Uterus (tissue), 3 donors: ENCODE measurements at regions not wholly inside any gene's neighbourhood (a gene's known extent, or its start where the extent isn't known, plus 50 kb on each side); places are given as distances from the start of the nearest gene placed in this dataset.

ENCODE experiments used
- DNase-seq, 2 donors: peaks; one replicate each; pipeline ENCODE4 v3.0.0-alpha.2; 2019 to 2020
- H3K27ac ChIP-seq, 2 donors: fragments of 200-600 bp; sonication (generic); 1 replicate in 1 of 2; 2 replicates in 1 of 2; pipeline ENCODE4 v1.5.1; 2016 to 2018
- H3K27me3 ChIP-seq, 2 donors: fragments of 200-600 bp; sonication (generic); one replicate each; pipeline ENCODE4 v1.5.1; 2018 to 2019; ENCODE audit warnings: control low read depth in 1 of 2
- H3K36me3 ChIP-seq, 2 donors: fragments of 200-600 bp; sonication (generic); one replicate each; pipeline ENCODE4 v1.5.1; 2019; ENCODE audit warnings: control low read depth in 1 of 2
- H3K4me1 ChIP-seq, 2 donors: fragments of 200-600 bp; sonication (generic); one replicate each; pipeline ENCODE4 v1.5.1; 2018 to 2019; ENCODE audit warnings: control low read depth in 1 of 2
- H3K4me3 ChIP-seq, 2 donors: fragments of 200-600 bp; sonication (generic); 1 replicate in 1 of 2; 2 replicates in 1 of 2; pipeline ENCODE4 v1.5.1; 2018 to 2019; ENCODE audit warnings: mild to moderate bottlenecking in 1 of 2
- H3K9me3 ChIP-seq, 2 donors: fragments of 200-600 bp; sonication (generic); one replicate each; pipeline ENCODE4 v1.5.1; 2019; ENCODE audit warnings: control low read depth in 1 of 2
- POLR2A ChIP-seq, 2 donors: fragments of 450-650 bp; IDR thresholded peaks; one replicate each; pipeline ENCODE4 v1.6.1; 2016; ENCODE audit warnings: antibody characterized with exemption in 2 of 2, mild to moderate bottlenecking in 1 of 2, moderate library complexity in 1 of 2
- intact Hi-C: fragments of 100-400 bp; cut with DNase I; formaldehyde crosslinking; loops from one replicate; pipeline ENCODE4 v1.15.1; 2023; ENCODE audit warnings: low total_unique reads
- TF ChIP-seq, protein P1 (sequence below), 4 experiments: fragments of 200-600 bp in 2 of 4; fragments of 450-650 bp in 2 of 4; sonication (generic) in 2 of 4; IDR thresholded peaks; one replicate each; pipeline ENCODE4 v1.5.1; 2016 to 2019; ENCODE audit warnings: antibody characterized with exemption in 4 of 4, mild to moderate bottlenecking in 2 of 4, moderate library complexity in 1 of 4
- donor health status: DM: yes; HTN: yes; CAD: no.

- Histone ChIP-seq H3K27ac (no peak overlapping the region), H3K9me3 (no peaks in the 10 kb centered on the region), H3K4me3 (peak overlapping the region in 1 of 2 donors; percentile 52), H3K27me3 (no peaks in the 10 kb centered on the region), H3K4me1 (peaks cover 0 to 4% of the 10 kb centered on the region in 2 donors), H3K36me3 (no peaks in the 10 kb centered on the region)
- DNase-seq, result no peak
- intact Hi-C loops, result no loop called here
- TF ChIP-seq POLR2A (IDR thresholded peaks at IDR 0.05), result no peak
- TF ChIP-seq, protein P1, sequence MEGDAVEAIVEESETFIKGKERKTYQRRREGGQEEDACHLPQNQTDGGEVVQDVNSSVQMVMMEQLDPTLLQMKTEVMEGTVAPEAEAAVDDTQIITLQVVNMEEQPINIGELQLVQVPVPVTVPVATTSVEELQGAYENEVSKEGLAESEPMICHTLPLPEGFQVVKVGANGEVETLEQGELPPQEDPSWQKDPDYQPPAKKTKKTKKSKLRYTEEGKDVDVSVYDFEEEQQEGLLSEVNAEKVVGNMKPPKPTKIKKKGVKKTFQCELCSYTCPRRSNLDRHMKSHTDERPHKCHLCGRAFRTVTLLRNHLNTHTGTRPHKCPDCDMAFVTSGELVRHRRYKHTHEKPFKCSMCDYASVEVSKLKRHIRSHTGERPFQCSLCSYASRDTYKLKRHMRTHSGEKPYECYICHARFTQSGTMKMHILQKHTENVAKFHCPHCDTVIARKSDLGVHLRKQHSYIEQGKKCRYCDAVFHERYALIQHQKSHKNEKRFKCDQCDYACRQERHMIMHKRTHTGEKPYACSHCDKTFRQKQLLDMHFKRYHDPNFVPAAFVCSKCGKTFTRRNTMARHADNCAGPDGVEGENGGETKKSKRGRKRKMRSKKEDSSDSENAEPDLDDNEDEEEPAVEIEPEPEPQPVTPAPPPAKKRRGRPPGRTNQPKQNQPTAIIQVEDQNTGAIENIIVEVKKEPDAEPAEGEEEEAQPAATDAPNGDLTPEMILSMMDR (IDR thresholded peaks at IDR 0.05), result no peak
Measured at GRCh38 chr5:54884195-54884536, 101.2 kb downstream of the ESM1 start.

DNA sequence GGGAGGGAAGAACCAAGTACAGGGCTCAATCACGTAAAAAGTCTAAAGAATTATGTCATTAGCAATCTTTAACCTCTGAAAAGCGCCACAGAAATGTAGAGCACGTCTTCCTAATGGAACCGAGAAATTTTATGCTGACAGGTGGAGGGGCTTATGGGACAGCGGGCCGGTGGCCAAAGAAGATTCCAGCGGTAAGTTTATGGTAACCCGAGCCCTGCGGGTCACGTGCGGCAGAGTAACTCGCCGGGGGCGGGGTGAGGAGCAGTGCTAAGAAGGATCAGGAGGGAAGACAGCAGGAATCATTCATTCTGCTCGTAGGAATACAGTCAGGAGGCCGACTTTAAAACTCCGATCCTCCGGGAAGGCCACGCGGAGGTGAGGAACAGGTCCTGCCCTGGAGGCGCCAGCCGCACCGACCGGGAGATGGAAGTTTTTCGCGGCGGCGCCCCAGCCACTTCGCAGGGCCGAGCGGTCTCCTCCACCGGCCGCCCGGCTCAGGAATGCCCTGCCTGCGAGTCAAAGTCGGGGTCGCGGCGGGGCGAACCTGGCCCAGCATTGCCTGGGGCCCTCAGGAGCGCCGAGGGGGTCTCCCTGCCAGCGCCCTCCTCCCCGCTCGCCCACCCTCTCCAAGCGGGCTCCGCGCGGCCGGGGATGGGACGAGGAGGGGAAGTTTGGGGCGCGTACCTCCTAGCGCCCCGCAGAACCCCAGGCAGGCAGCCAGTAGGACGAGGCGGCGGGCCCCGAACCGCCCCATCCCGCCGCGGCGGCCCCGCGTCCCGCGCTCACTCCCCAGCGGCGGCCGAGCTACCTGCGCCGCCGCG lies 101.8 kb downstream of the ESM1 start:
- H3K36me3 ChIP-seq, result no peaks in the 10 kb centered on the region
- H3K4me1 ChIP-seq, result peaks cover 0 to 4% of the 10 kb centered on the region in 2 donors
- no peaks in the 10 kb centered on the region for H3K9me3 ChIP-seq
- peak; percentile 50 to 64 for DNase-seq
- intact Hi-C loops, result no loop called here
- H3K27me3 ChIP-seq, result no peaks in the 10 kb centered on the region
- TF ChIP-seq POLR2A (IDR thresholded peaks at IDR 0.05), result no peak
- TF ChIP-seq, protein P1 (IDR thresholded peaks at IDR 0.05), result no peak
- peak overlapping the region; percentile 31 to 52 for H3K4me3 ChIP-seq
- peak overlapping the region; percentile 33 to 58 for H3K27ac ChIP-seq

DNA sequence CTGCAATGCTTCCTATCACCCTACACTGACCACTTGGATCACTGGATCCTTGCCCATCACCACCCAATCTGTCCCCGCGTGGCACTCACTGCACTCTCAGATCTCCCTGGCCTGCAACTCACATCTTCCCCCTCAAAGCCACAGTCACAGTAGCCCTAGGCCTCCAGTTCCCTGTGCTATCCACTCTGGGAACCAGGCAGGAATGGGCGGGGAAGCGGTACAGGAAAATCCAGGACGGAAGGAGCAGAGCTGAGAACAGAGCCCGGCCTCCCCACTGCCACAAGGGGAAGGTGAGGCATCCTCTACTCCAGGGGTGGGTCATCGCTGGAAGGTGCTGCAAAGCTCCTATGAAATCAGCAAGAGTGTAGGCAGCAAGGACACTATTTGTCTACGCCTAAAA lies 102.6 kb downstream of the ESM1 start:
- Histone ChIP-seq H3K36me3 (no peaks in the 10 kb centered on the region), H3K4me1 (peaks cover 0 to 4% of the 10 kb centered on the region in 2 donors), H3K27me3 (no peaks in the 10 kb centered on the region), H3K9me3 (no peaks in the 10 kb centered on the region), H3K27ac (peak overlapping the region; percentile 33 to 58), H3K4me3 (no peak overlapping the region)
- intact Hi-C loops, result no loop called here
- TF ChIP-seq, protein P1 (IDR thresholded peaks at IDR 0.05), result no peak
- no peak for TF ChIP-seq POLR2A (IDR thresholded peaks at IDR 0.05)
- DNase-seq, result no peak

- no peaks in the 10 kb centered on the region for H3K27me3 ChIP-seq
- peaks cover 0 to 4% of the 10 kb centered on the region in 2 donors for H3K4me1 ChIP-seq
- intact Hi-C loops, result no loop called here
- H3K4me3 ChIP-seq, result no peak overlapping the region
- H3K36me3 ChIP-seq, result no peaks in the 10 kb centered on the region
- H3K9me3 ChIP-seq, result no peaks in the 10 kb centered on the region
- TF ChIP-seq, protein P1 (IDR thresholded peaks at IDR 0.05), result no peak
- no peak for TF ChIP-seq POLR2A (IDR thresholded peaks at IDR 0.05)
- no peak overlapping the region for H3K27ac ChIP-seq
- DNase-seq, result no peak
Measured at GRCh38 chr5:54882101-54882500, 103.3 kb downstream of the ESM1 start.

- Histone ChIP-seq H3K27me3 (no peaks in the 10 kb centered on the region), H3K36me3 (no peaks in the 10 kb centered on the region), H3K27ac (no peak overlapping the region), H3K4me3 (no peak overlapping the region), H3K4me1 (peaks cover 0 to 4% of the 10 kb centered on the region in 2 donors), H3K9me3 (no peaks in the 10 kb centered on the region)
- intact Hi-C loops, result no loop called here
- no peak for TF ChIP-seq POLR2A (IDR thresholded peaks at IDR 0.05)
- TF ChIP-seq, protein P1 (IDR thresholded peaks at IDR 0.05), result no peak
- no peak for DNase-seq
Measured at GRCh38 chr5:54881286-54882005, 103.9 kb downstream of the ESM1 start.
